Uterus (tissue), 2 donors: ENCODE measurements at regions not wholly inside any gene's neighbourhood (a gene's known extent, or its start where the extent isn't known, plus 50 kb on each side); places are given as distances from the start of the nearest gene placed in this dataset.

ENCODE experiments used
- CTCF ChIP-seq, 4 experiments: fragments of 200-600 bp in 2 of 4; fragments of 450-650 bp in 2 of 4; sonication (generic) in 2 of 4; IDR thresholded peaks; one replicate each; pipeline ENCODE4 v1.5.1; 2016 to 2019; ENCODE audit warnings: antibody characterized with exemption in 4 of 4, mild to moderate bottlenecking in 2 of 4, moderate library complexity in 1 of 4
- POLR2A ChIP-seq, 2 donors: fragments of 450-650 bp; IDR thresholded peaks; one replicate each; pipeline ENCODE4 v1.6.1; 2016; ENCODE audit warnings: antibody characterized with exemption in 2 of 2, mild to moderate bottlenecking in 1 of 2, moderate library complexity in 1 of 2

GRCh38 chr2:22554453-22554852, 830.5 kb upstream of the KLHL29 start:
- no peak for TF ChIP-seq CTCF (IDR thresholded peaks at IDR 0.05)
- TF ChIP-seq POLR2A (IDR thresholded peaks at IDR 0.05), result no peak
